ENCODE measurements at regions not wholly inside any gene's neighbourhood (a gene's known extent, or its start where the extent isn't known, plus 50 kb on each side); places are given as distances from the start of the nearest gene placed in this dataset.

DNA sequence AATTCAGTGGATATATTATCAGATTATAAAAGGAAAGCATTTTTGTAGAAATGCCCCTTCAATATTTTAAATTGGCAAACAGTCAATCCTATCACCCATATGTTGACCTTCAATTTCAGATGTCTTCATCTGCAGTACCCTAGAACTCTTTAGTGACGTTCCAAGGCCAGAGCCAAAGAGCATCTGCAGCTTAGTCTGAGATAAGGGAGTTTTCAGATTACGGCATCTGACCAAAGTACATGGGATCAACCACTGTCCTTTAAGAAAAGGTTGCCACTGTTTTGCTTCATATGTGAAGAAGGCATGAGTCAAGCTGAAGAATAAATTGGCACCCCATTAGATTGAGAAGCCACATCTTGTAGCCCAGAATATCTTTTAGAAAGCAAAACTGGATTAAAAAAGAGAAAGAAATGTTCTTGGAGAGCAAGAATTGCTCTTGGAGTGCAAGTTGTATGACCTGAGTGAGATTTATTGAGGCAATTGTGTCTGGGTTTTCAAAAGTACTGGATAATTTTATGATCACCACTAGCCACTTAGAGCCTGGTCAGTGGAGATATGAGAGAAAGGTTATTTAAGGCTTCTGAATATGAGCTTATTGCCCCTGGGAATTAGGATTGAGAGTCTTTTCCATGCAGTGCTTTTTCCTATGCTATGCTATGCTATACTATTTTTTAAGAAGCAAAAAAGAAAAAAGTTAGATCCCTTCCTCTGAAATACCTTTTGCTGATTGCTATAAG, 251.9 kb upstream of the NR3C2 start:
- TF ChIP-seq, protein P1, sequence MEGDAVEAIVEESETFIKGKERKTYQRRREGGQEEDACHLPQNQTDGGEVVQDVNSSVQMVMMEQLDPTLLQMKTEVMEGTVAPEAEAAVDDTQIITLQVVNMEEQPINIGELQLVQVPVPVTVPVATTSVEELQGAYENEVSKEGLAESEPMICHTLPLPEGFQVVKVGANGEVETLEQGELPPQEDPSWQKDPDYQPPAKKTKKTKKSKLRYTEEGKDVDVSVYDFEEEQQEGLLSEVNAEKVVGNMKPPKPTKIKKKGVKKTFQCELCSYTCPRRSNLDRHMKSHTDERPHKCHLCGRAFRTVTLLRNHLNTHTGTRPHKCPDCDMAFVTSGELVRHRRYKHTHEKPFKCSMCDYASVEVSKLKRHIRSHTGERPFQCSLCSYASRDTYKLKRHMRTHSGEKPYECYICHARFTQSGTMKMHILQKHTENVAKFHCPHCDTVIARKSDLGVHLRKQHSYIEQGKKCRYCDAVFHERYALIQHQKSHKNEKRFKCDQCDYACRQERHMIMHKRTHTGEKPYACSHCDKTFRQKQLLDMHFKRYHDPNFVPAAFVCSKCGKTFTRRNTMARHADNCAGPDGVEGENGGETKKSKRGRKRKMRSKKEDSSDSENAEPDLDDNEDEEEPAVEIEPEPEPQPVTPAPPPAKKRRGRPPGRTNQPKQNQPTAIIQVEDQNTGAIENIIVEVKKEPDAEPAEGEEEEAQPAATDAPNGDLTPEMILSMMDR (tag by site-specific recombination; IDR thresholded peaks at IDR 0.05): no peak
- no peak for TF ChIP-seq ZNF791 (tag by site-specific recombination; IDR thresholded peaks at IDR 0.05)
- no peak for TF ChIP-seq KLF16 (tag by site-specific recombination; IDR thresholded peaks at IDR 0.05)
- TF ChIP-seq ZNF792 (tag by site-specific recombination; IDR thresholded peaks at IDR 0.05): no peak
- TF ChIP-seq REST (tag by site-specific recombination; IDR thresholded peaks at IDR 0.05): no peak
- TF ChIP-seq ZNF639 (tag by site-specific recombination; IDR thresholded peaks at IDR 0.05): no peak
- TF ChIP-seq ZSCAN30 (tag by site-specific recombination; IDR thresholded peaks at IDR 0.05): no peak
- TF ChIP-seq AEBP2 (tag by site-specific recombination; IDR thresholded peaks at IDR 0.05; ENCODE audit: borderline replicate concordance): no peak
- no peak for TF ChIP-seq FEZF1 (tag by site-specific recombination; IDR thresholded peaks at IDR 0.05)
- no peak for TF ChIP-seq MEIS1 (CRISPR knock-in tag; IDR thresholded peaks at IDR 0.05; ENCODE audit: borderline replicate concordance)
- TF ChIP-seq, protein P2, sequence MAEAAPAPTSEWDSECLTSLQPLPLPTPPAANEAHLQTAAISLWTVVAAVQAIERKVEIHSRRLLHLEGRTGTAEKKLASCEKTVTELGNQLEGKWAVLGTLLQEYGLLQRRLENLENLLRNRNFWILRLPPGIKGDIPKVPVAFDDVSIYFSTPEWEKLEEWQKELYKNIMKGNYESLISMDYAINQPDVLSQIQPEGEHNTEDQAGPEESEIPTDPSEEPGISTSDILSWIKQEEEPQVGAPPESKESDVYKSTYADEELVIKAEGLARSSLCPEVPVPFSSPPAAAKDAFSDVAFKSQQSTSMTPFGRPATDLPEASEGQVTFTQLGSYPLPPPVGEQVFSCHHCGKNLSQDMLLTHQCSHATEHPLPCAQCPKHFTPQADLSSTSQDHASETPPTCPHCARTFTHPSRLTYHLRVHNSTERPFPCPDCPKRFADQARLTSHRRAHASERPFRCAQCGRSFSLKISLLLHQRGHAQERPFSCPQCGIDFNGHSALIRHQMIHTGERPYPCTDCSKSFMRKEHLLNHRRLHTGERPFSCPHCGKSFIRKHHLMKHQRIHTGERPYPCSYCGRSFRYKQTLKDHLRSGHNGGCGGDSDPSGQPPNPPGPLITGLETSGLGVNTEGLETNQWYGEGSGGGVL (tag by site-specific recombination; IDR thresholded peaks at IDR 0.05): no peak
- TF ChIP-seq ZSCAN4 (tag by site-specific recombination; IDR thresholded peaks at IDR 0.05): no peak
- no peak for TF ChIP-seq ZNF146 (tag by site-specific recombination; IDR thresholded peaks at IDR 0.05)
